Thyroid gland (tissue), 4 donors: ENCODE measurements at regions not wholly inside any gene's neighbourhood (a gene's known extent, or its start where the extent isn't known, plus 50 kb on each side); places are given as distances from the start of the nearest gene placed in this dataset.

Source experiments
- DNase-seq, 2 donors: peaks; one replicate each; pipeline ENCODE4 v3.0.0-alpha.2; 2019
- H3K27ac ChIP-seq, 3 donors: fragments of 200-600 bp; sonication (generic); 1 replicate in 2 of 3; 2 replicates in 1 of 3; pipeline ENCODE4 v1.5.1; 2016 to 2019; ENCODE audit warnings: mild to moderate bottlenecking in 1 of 3, moderate library complexity in 1 of 3
- H3K27me3 ChIP-seq: fragments of 200-600 bp; sonication (generic); one replicate; pipeline ENCODE4 v1.5.1; 2019
- H3K36me3 ChIP-seq, 2 donors: fragments of 200-600 bp; sonication (generic); one replicate each; pipeline ENCODE4 v1.5.1; 2016 to 2019
- H3K4me1 ChIP-seq, 2 donors: fragments of 200-600 bp; sonication (generic); one replicate each; pipeline ENCODE4 v1.5.1; 2017 to 2019
- H3K4me3 ChIP-seq, 3 donors: fragments of 200-600 bp; sonication (generic); replicated peaks in 1 of 3; 1 replicate in 2 of 3; 2 replicates in 1 of 3; pipeline ENCODE4 v1.5.1; 2016; ENCODE audit warnings: mild to moderate bottlenecking in 1 of 3
- H3K9me3 ChIP-seq: fragments of 200-600 bp; sonication (generic); one replicate; pipeline ENCODE4 v1.5.1; 2017
- CTCF ChIP-seq, 6 experiments: fragments of 200-600 bp in 3 of 6; fragments of 450-650 bp in 3 of 6; sonication (generic) in 3 of 6; IDR thresholded peaks; one replicate each; pipeline ENCODE4 v1.5.1; 2016 to 2019; ENCODE audit warnings: antibody characterized with exemption in 6 of 6, mild to moderate bottlenecking in 2 of 6, inconsistent platforms in 1 of 6, moderate library complexity in 1 of 6
- POLR2A ChIP-seq, 2 donors: fragments of 450-650 bp; IDR thresholded peaks; one replicate each; pipeline ENCODE4 v1.6.1; 2017; ENCODE audit warnings: antibody characterized with exemption in 2 of 2, mild to moderate bottlenecking in 2 of 2, moderate library complexity in 1 of 2
- WGBS, 2 donors: methylation state at CpG; one replicate each; pipeline ENCODE4 v1.1.5; 2017; 5-methylcytosine and 5-hydroxymethylcytosine counted together
- intact Hi-C: fragments of 100-400 bp; cut with DNase I; formaldehyde crosslinking; loops from one replicate; pipeline ENCODE4 v1.15.1; 2023

- H3K4me3 ChIP-seq = no peak overlapping the region
- H3K9me3 ChIP-seq = no peaks in the 10 kb centered on the region
- 72 to 74% methylated on average over 3 of the region's 3 CpGs for WGBS, 2 donors
- intact Hi-C loops = no loop called here
- H3K27ac ChIP-seq = no peak overlapping the region
- no peaks in the 10 kb centered on the region for H3K27me3 ChIP-seq
- H3K36me3 ChIP-seq = no peaks in the 10 kb centered on the region
- TF ChIP-seq CTCF (IDR thresholded peaks at IDR 0.05) = no peak
- no peak for TF ChIP-seq POLR2A (IDR thresholded peaks at IDR 0.05)
- no peaks in the 10 kb centered on the region for H3K4me1 ChIP-seq
- no peak for DNase-seq
Observed at GRCh38 chr1:99133756-99134500, 129.3 kb upstream of the PLPPR5 start.

GRCh38 chr1:99137554-99138206 lies 126.6 kb upstream of the PLPPR4 start:
- Histone ChIP-seq H3K4me3 (no peak overlapping the region), H3K9me3 (no peaks in the 10 kb centered on the region), H3K4me1 (no peaks in the 10 kb centered on the region), H3K36me3 (no peaks in the 10 kb centered on the region), H3K27ac (no peak overlapping the region), H3K27me3 (no peaks in the 10 kb centered on the region)
- intact Hi-C loops = no loop called here
- TF ChIP-seq POLR2A (IDR thresholded peaks at IDR 0.05) (no peak), CTCF (IDR thresholded peaks at IDR 0.05) (no peak)
- no peak for DNase-seq
- 95 to 100% methylated on average over 1 of the region's 1 CpG for WGBS, 2 donors

- no peaks in the 10 kb centered on the region for H3K36me3 ChIP-seq
- DNase-seq = no peak
- no peak overlapping the region for H3K27ac ChIP-seq
- TF ChIP-seq CTCF (IDR thresholded peaks at IDR 0.05) (no peak), POLR2A (IDR thresholded peaks at IDR 0.05) (no peak)
- H3K27me3 ChIP-seq = no peaks in the 10 kb centered on the region
- no peak overlapping the region for H3K4me3 ChIP-seq
- intact Hi-C loops = no loop called here
- no peaks in the 10 kb centered on the region for H3K9me3 ChIP-seq
- 92 to 96% methylated on average over 11 of the region's 11 CpGs for WGBS, 2 donors
- H3K4me1 ChIP-seq = no peaks in the 10 kb centered on the region
Observed at GRCh38 chr1:99139876-99140275, 124.4 kb upstream of the PLPPR4 start.

- Histone ChIP-seq H3K4me1 (no peaks in the 10 kb centered on the region), H3K36me3 (no peaks in the 10 kb centered on the region), H3K9me3 (no peaks in the 10 kb centered on the region), H3K27me3 (no peaks in the 10 kb centered on the region), H3K27ac (no peak overlapping the region), H3K4me3 (no peak overlapping the region)
- intact Hi-C loops = no loop called here
- DNase-seq = no peak
- TF ChIP-seq POLR2A (IDR thresholded peaks at IDR 0.05) (no peak), CTCF (IDR thresholded peaks at IDR 0.05) (no peak)
- 86 to 90% methylated on average over 7 to 11 of the region's 15 CpGs for WGBS, 2 donors
Observed at GRCh38 chr1:99146129-99146848, 118.0 kb upstream of the PLPPR4 start.

- intact Hi-C loops = no loop called here
- no peaks in the 10 kb centered on the region for H3K27me3 ChIP-seq
- H3K9me3 ChIP-seq = no peaks in the 10 kb centered on the region
- 79 to 85% methylated on average over 3 of the region's 3 CpGs for WGBS, 2 donors
- no peak for TF ChIP-seq POLR2A (IDR thresholded peaks at IDR 0.05)
- no peak overlapping the region for H3K27ac ChIP-seq
- no peak overlapping the region for H3K4me3 ChIP-seq
- no peak for DNase-seq
- H3K4me1 ChIP-seq = no peaks in the 10 kb centered on the region
- no peaks in the 10 kb centered on the region for H3K36me3 ChIP-seq
Observed at GRCh38 chr1:99149952-99150351, 114.3 kb upstream of the PLPPR4 start.
